ENCODE measurements at regions not wholly inside any gene's neighbourhood (a gene's known extent, or its start where the extent isn't known, plus 50 kb on each side); places are given as distances from the start of the nearest gene placed in this dataset.

DNA sequence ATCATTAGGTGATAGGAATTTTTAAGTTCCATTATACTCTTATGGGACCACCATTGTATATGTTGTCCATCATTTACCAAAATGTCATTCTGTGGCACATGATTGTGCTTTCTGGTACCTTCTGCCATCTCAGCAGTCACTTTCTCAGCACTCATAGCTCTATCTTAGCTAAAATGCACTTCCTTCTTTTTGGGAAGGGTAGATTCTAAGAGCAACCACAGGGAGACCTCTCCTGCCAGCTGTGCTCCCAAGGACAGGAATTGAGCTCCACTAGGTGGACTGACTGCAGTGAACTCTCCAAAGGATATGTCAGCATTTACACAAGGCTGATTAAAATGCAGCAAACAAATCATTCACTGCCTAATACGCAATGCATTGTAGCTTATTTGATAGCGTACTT lies 91.8 kb upstream of the OBI1 start:
- no peaks in the 10 kb centered on the region for H3K36me3 ChIP-seq
- DNase-seq = no peak
- H3K27ac ChIP-seq = no peak overlapping the region
- no peak overlapping the region for H3K4me3 ChIP-seq
- TF ChIP-seq, protein P1, sequence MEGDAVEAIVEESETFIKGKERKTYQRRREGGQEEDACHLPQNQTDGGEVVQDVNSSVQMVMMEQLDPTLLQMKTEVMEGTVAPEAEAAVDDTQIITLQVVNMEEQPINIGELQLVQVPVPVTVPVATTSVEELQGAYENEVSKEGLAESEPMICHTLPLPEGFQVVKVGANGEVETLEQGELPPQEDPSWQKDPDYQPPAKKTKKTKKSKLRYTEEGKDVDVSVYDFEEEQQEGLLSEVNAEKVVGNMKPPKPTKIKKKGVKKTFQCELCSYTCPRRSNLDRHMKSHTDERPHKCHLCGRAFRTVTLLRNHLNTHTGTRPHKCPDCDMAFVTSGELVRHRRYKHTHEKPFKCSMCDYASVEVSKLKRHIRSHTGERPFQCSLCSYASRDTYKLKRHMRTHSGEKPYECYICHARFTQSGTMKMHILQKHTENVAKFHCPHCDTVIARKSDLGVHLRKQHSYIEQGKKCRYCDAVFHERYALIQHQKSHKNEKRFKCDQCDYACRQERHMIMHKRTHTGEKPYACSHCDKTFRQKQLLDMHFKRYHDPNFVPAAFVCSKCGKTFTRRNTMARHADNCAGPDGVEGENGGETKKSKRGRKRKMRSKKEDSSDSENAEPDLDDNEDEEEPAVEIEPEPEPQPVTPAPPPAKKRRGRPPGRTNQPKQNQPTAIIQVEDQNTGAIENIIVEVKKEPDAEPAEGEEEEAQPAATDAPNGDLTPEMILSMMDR (IDR thresholded peaks at IDR 0.05) = no peak
- TF ChIP-seq POLR2A (IDR thresholded peaks at IDR 0.05) = no peak
- intact Hi-C loops (cut with DNase I; ENCODE audit: low total_unique reads) = no loop called here
- H3K9me3 ChIP-seq = no peaks in the 10 kb centered on the region
- H3K27me3 ChIP-seq = no peaks in the 10 kb centered on the region
- H3K4me1 ChIP-seq = no peaks in the 10 kb centered on the region

GRCh38 chr13:78743973-78744372 lies 85.0 kb upstream of the OBI1 start:
- TF ChIP-seq POLR2A (IDR thresholded peaks at IDR 0.05) = no peak
- TF ChIP-seq, protein P1 (IDR thresholded peaks at IDR 0.05) = no peak
- H3K4me1 ChIP-seq = no peaks in the 10 kb centered on the region
- intact Hi-C loops (cut with DNase I; ENCODE audit: low total_unique reads) = no loop called here

DNA sequence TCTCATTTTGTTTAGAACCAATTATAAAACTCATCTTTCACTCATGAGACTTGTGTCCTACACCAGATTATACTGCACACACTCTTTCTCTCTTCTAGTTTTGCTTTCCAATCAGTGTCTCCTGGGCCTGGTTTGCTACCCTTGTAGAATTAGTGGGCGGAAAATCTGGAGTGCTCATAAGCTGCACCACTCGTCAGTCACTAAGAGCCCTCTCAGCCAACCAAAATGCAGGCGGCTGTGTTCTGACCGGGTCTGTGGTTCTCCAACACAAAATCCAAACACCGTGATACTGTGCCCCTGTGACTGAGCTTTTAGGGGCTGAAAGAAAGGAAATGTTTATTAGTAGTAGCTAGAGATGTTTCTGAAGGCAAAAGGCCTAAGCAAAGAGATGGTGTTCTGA lies 83.7 kb upstream of the OBI1 start:
- Histone ChIP-seq H3K27ac (no peak overlapping the region), H3K9me3 (no peaks in the 10 kb centered on the region), H3K4me3 (no peak overlapping the region), H3K36me3 (no peaks in the 10 kb centered on the region), H3K27me3 (no peaks in the 10 kb centered on the region), H3K4me1 (no peaks in the 10 kb centered on the region)
- no peak for DNase-seq
- intact Hi-C loops (cut with DNase I; ENCODE audit: low total_unique reads) = no loop called here
- TF ChIP-seq POLR2A (IDR thresholded peaks at IDR 0.05) = no peak
- TF ChIP-seq, protein P1 (IDR thresholded peaks at IDR 0.05) = no peak

More at GRCh38 chr13:78743973-78744372, 85.0 kb upstream of the OBI1 start:
- H3K27me3 ChIP-seq = no peaks in the 10 kb centered on the region
- no peak overlapping the region for H3K4me3 ChIP-seq
- no peaks in the 10 kb centered on the region for H3K9me3 ChIP-seq
- no peak overlapping the region for H3K27ac ChIP-seq
- no peaks in the 10 kb centered on the region for H3K36me3 ChIP-seq
- DNase-seq = no peak

- TF ChIP-seq, protein P1 (IDR thresholded peaks at IDR 0.05) = no peak
- no peak for TF ChIP-seq POLR2A (IDR thresholded peaks at IDR 0.05)
- H3K4me3 ChIP-seq = no peak overlapping the region
- H3K27ac ChIP-seq = no peak overlapping the region
- intact Hi-C loops (cut with DNase I; ENCODE audit: low total_unique reads) = no loop called here
- H3K27me3 ChIP-seq = no peaks in the 10 kb centered on the region
- no peaks in the 10 kb centered on the region for H3K36me3 ChIP-seq
- H3K9me3 ChIP-seq = no peaks in the 10 kb centered on the region
- H3K4me1 ChIP-seq = no peaks in the 10 kb centered on the region
- no peak for DNase-seq
Observed at GRCh38 chr13:78736142-78736541, 77.2 kb upstream of the OBI1 start.

DNA sequence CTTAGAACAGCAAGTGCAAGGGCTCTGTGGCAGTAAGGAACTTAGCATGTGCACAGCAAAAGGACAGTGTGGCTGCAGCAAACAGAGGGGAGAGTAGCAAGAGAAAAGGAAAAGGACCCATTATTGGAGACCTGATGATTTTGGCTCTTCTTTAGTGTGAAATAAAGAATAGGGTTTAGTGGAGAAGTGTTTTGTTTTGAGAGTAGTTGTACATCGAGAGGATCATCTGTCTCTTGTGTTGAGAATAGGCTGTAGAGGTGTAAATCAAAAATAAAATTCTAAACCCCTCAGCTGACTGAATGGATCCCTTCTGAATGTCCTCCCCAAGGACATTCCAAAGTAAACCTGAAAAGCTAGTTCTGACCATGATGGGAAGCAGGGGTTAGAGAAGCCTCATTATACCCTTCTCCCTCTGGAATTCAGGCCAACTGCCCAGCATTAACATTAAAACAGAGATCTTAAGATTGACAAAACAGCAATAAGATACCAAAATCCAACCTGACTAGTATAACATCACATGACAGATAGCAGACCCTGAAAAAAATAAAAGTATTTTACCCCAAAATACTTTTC lies 73.6 kb upstream of the OBI1 start:
- Histone ChIP-seq H3K36me3 (no peaks in the 10 kb centered on the region), H3K27me3 (no peaks in the 10 kb centered on the region), H3K9me3 (no peaks in the 10 kb centered on the region), H3K27ac (no peak overlapping the region), H3K4me3 (no peak overlapping the region), H3K4me1 (no peaks in the 10 kb centered on the region)
- DNase-seq = no peak
- intact Hi-C loops (cut with DNase I; ENCODE audit: low total_unique reads) = no loop called here
- TF ChIP-seq, protein P1 (IDR thresholded peaks at IDR 0.05) = no peak
- no peak for TF ChIP-seq POLR2A (IDR thresholded peaks at IDR 0.05)
